Progenitor cell of endocrine pancreas (in vitro differentiated cells): ENCODE measurements at regions not wholly inside any gene's neighbourhood (a gene's known extent, or its start where the extent isn't known, plus 50 kb on each side); places are given as distances from the start of the nearest gene placed in this dataset.

Experiments used
- DNase-seq: peaks from one replicate; pipeline ENCODE4 v3.0.0; 2021; ENCODE audit warnings: low spot score; ENCODE audit not compliant: unreplicated experiment
- H3K27ac Mint-ChIP-seq: 2 replicates; pipeline ENCODE4 v1.8.0; 2021; ENCODE audit warnings: mild to moderate bottlenecking, moderate library complexity, mixed read lengths
- H3K27me3 Mint-ChIP-seq: 2 replicates; pipeline ENCODE4 v1.8.0; 2021; ENCODE audit warnings: mixed read lengths
- H3K36me3 Mint-ChIP-seq: 2 replicates; pipeline ENCODE4 v1.8.0; 2022; ENCODE audit warnings: mixed read lengths; ENCODE audit not compliant: insufficient read depth
- H3K4me1 Mint-ChIP-seq: 2 replicates; pipeline ENCODE4 v1.8.0; 2021; ENCODE audit warnings: low read depth, mixed read lengths
- H3K4me3 Mint-ChIP-seq: 2 replicates; pipeline ENCODE4 v1.8.0; 2021; ENCODE audit warnings: low read depth, mild to moderate bottlenecking, moderate library complexity, mixed read lengths
- H3K9me3 Mint-ChIP-seq: 2 replicates; pipeline ENCODE4 v1.8.0; 2021; ENCODE audit warnings: low read depth, mixed read lengths
- CTCF ChIP-seq: fragments of 200-600 bp; sonication (generic); IDR thresholded peaks from one replicate; pipeline ENCODE4 v1.5.0; 2021; ENCODE audit warnings: antibody characterized with exemption, mild to moderate bottlenecking; ENCODE audit not compliant: unreplicated experiment

DNA sequence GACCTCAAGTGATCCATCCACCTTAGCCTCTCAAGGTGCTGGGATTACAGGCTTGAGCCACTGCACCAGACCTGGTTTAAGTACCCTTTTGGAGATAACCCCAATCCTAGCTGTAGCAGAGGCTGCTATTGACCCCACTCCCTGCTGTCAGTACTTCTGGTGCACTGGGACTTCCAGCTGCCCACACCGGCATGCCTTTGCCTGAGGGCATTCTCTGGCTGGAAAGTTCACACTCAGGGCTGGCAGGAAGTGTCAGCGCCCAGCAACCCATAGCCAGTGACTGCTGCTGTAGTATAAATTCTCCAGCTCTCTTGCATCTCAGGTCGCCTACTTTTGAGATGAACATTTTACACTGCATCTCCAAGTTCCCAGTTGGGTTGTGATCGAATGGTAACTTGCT lies 75.3 kb downstream of the UTRN start:
- peaks cover 3% of the 10 kb centered on the region for H3K36me3 Mint-ChIP-seq
- no peak overlapping the region for H3K4me3 Mint-ChIP-seq
- no peaks in the 10 kb centered on the region for H3K9me3 Mint-ChIP-seq
- DNase-seq = no peak
- H3K4me1 Mint-ChIP-seq = peaks cover 31% of the 10 kb centered on the region
- TF ChIP-seq CTCF = no peak
- no peaks in the 10 kb centered on the region for H3K27me3 Mint-ChIP-seq
- H3K27ac Mint-ChIP-seq = peak overlapping the region; percentile 47

- Mint-ChIP-seq H3K27ac (peak overlapping the region; percentile 47), H3K36me3 (peaks cover 3% of the 10 kb centered on the region), H3K4me1 (peaks cover 31% of the 10 kb centered on the region), H3K4me3 (no peak overlapping the region), H3K9me3 (no peaks in the 10 kb centered on the region), H3K27me3 (no peaks in the 10 kb centered on the region)
- DNase-seq = no peak
- no peak for TF ChIP-seq CTCF
These were observed 75.9 kb downstream of the UTRN start for GRCh38 chr6:144361016-144361415.

GRCh38 chr6:144362042-144363018 lies 77.2 kb downstream of the UTRN start:
- no peak for DNase-seq
- H3K9me3 Mint-ChIP-seq = no peaks in the 10 kb centered on the region
- no peak overlapping the region for H3K27ac Mint-ChIP-seq
- H3K4me1 Mint-ChIP-seq = peaks cover 31% of the 10 kb centered on the region
- no peak overlapping the region for H3K4me3 Mint-ChIP-seq
- H3K36me3 Mint-ChIP-seq = peaks cover 4% of the 10 kb centered on the region
- H3K27me3 Mint-ChIP-seq = no peaks in the 10 kb centered on the region
- TF ChIP-seq CTCF = no peak

- no peaks in the 10 kb centered on the region for H3K9me3 Mint-ChIP-seq
- no peak for TF ChIP-seq CTCF
- DNase-seq = no peak
- H3K4me3 Mint-ChIP-seq = no peak overlapping the region
- peaks cover 10% of the 10 kb centered on the region for H3K36me3 Mint-ChIP-seq
- H3K27me3 Mint-ChIP-seq = no peaks in the 10 kb centered on the region
- peaks cover 31% of the 10 kb centered on the region for H3K4me1 Mint-ChIP-seq
- H3K27ac Mint-ChIP-seq = peak overlapping the region; percentile 63
These were observed 79.1 kb downstream of the UTRN start for GRCh38 chr6:144364208-144364720.

GRCh38 chr6:144364782-144365181 lies 79.6 kb downstream of the UTRN start:
- Mint-ChIP-seq H3K27me3 (no peaks in the 10 kb centered on the region), H3K36me3 (peaks cover 13% of the 10 kb centered on the region), H3K4me1 (peaks cover 31% of the 10 kb centered on the region), H3K9me3 (no peaks in the 10 kb centered on the region), H3K27ac (peak overlapping the region; percentile 59), H3K4me3 (no peak overlapping the region)
- no peak for TF ChIP-seq CTCF
- DNase-seq = no peak
